Cardiac septum (tissue), 1 donor: ENCODE measurements at regions not wholly inside any gene's neighbourhood (a gene's known extent, or its start where the extent isn't known, plus 50 kb on each side); places are given as distances from the start of the nearest gene placed in this dataset.

Experiments
- DNase-seq: peaks from one replicate; pipeline ENCODE4 v3.0.0-alpha.2; 2020; ENCODE audit warnings: low spot score
- intact Hi-C: fragments of 100-400 bp; cut with DNase I; formaldehyde crosslinking; loops from one replicate; pipeline ENCODE4 v1.14.0; 2022
- donor health status: DM: no; HTN: no; CAD: no.

DNA sequence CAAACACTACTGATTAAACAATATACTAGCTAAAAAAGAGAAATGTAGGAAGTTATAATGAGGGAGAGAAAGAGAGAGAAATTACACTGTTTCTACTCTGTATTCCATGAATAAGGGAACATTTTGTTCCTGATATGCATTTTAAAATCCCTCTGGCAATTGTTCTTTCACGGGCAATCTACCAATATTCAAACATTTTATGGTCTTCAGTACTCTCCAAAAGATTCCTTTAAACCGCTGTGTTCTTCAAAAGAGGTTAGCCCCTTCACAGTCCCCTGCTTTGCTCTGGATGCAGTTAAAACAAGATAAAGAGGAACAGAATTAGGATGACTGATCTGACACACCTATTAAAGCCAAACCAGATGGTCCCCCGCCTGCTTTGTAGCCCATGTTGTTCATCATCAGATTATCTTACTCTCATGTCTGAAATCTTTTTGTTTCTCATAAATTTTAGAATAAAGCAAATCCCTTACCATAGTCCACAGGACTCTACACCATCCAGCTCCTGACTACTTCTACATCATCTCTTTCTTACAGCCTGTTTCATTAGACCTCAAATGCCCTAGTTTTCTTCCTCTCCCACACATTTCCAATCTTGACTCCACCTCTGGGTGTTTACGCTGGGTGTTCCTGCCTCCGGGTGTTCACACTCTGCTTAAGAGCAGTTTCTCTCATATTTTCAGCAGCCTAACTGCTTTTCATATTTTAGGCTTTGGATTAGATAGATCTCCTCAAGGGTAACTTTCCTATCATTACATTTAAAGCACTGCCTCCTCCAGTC, 399.7 kb downstream of the COL12A1 start:
- DNase-seq = no peak
- intact Hi-C loops = no loop called here

GRCh38 chr6:74798302-74798701, 407.6 kb downstream of the COL12A1 start:
- no peak for DNase-seq
- intact Hi-C loops = no loop called here

DNA sequence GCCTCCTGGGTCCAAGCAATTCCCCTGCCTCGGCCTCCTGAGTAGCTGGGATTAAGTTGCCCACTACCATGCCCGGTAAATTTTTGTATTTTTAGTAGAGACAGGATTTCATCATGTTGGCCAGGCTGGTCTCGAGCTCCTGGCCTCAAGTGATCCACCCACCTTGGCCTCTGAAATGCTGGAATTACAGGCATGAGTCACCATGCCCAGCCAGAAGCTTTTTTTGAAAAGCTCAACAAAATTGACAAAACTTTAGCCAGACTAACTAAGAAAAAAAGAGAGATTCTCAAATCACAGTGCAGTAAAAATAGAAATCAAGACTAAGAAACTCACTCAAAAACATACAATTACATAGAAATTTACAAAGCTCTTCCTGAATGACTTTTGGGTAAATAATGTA, 420.6 kb downstream of the COL12A1 start:
- DNase-seq = no peak
- intact Hi-C loops = no loop called here

DNA sequence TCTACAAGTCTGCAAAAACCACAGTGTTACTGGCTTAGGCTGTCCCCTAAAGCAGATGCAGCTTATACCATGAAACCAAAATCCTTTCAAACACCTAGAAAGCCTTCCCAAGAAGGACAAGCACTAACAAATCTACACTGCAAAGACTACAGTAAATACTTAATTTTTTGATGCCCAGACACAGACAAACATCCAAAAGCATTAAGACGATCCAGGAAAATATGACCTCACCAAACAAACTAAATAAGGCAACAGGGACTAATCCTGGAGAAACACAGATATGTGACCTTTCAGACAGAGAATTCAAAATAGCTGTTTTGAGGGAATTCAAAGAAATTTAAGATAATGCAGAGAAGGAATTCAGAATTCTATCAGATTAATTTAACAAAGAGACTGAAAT, 423.5 kb downstream of the COL12A1 start:
- DNase-seq = no peak
- intact Hi-C loops = no loop called here

DNA sequence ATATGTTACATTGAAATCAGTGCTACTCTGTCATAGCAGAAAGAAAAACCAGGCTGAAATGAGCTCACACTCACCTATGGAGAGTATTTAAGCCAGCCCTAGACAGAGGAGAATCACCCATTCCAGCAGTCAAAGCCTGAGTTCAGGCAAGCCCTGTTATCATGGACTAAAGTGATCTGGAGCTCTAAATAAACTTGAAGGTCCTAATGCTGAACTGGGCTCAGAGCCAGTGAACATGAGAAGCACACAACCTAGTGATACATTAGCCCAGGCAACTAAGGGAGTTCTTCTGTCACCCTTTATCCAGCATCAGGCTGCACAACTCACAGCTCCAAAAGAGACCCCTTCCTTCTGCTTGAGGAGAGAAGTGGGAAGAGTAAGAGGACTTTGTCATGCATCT, 425.0 kb downstream of the COL12A1 start:
- intact Hi-C loops = no loop called here
- DNase-seq = no peak

DNA sequence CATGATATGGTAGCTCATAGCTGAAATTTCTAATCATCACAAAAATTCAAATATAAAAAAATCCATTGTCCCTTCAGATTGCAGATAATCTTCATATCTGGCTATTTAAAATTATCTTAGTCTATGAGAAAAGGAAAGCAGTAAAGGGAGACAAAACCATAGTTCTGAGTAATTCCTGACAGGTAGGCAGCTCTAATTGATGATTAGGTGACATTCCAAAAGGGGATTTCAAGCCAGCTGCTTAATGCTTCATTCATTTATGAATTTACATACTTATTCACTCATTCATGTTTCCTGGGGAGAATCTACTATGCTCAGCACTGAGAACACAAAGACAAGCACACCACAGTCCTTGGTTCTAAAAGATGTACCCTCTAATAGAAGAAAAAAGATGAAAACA, 437.1 kb downstream of the COL12A1 start:
- DNase-seq = no peak
- intact Hi-C loops = loop anchor here (10.0 kb wide), 1 partner anchor 436 kb away; the partner anchor contains the start of gene COL12A1

GRCh38 chr6:74768120-74768519, 437.7 kb downstream of the COL12A1 start:
- intact Hi-C loops = loop anchor here (10.0 kb wide), 1 partner anchor 437 kb away; the partner anchor contains the start of gene COL12A1

DNA sequence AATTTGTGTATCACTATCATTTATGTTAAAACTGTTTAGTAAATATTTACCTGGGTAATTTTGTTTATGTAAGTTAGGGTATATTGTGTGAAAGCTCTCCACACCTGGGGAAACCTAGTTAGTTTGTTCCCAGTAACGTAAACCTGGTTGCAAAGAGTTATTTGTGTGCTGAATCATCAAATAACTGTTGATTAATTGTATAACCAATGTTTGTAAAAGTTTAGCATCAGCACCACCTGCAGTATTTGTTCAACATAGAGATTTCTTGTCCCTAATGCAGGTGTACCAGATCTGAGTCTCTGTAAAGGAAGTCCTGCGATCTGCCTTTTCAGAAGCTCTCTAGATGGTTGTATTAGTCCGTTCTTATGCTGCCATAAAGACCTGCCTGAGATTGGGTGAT, 440.4 kb downstream of the COL12A1 start:
- intact Hi-C loops = loop anchor here (10.0 kb wide), 1 partner anchor 439 kb away; the partner anchor contains the start of gene COL12A1
- DNase-seq = no peak

More at GRCh38 chr6:74768120-74768519, 437.7 kb downstream of the COL12A1 start:
- DNase-seq = no peak

DNA sequence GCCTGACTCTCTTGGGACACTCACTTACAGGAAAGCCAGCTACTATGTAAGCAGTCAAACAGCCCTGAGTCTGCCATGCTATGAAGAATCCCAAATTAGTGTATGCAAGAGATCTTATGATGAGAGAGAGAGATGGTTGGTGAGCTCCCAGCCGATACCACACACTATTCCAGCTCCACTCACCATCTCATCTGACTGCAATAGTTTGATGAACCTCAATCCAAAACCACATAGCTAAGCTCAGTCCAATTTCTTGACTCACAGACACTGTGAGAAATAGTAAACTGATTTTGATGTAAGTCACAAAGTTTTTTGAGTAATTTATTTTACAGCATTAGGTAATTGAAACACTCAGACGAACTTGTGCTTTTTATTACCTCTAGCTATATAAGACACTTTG, 441.4 kb downstream of the COL12A1 start:
- DNase-seq = no peak
- intact Hi-C loops = loop anchor here (10.0 kb wide), 1 partner anchor 440 kb away; the partner anchor contains the start of gene COL12A1

DNA sequence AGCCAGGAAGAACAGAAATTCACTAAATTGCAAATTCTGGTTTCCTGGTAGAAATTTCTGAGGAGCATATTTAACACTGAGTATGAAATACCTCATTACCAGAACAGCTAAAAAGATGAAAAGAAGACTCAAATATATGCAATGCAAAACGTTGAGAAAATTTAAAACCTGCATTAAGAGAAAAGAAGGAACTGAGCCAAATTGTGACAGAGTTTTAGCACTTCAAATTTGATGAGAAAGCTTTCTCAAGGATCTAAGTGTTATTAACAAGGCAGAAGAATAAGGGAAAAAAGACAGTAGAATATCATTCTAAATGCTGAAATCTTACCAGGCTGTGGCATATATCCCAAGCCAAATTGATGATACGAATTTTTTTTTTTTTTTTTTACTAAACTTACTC, 443.0 kb downstream of the COL12A1 start:
- no peak for DNase-seq
- intact Hi-C loops = loop anchor here (10.0 kb wide), 1 partner anchor 442 kb away; the partner anchor contains the start of gene COL12A1

DNA sequence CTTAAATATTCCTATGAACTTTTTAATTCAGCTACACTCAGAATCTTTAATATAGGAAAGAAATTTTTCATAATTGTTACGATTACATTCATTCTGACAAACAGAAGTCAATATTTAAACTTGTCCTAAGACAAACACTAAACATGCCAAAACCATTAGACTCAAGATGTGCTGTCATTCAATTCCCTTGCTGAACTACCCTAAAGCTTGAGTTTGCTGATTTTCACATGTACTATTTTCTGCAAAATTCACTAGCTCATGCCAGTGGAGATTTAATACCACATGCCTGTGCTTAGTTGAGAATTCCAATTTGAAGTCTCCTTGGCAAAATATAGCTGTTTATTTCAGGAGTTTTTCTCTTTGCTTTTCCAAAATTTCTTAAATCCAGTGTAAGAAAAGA, 448.0 kb downstream of the COL12A1 start:
- intact Hi-C loops = no loop called here
- no peak for DNase-seq

DNA sequence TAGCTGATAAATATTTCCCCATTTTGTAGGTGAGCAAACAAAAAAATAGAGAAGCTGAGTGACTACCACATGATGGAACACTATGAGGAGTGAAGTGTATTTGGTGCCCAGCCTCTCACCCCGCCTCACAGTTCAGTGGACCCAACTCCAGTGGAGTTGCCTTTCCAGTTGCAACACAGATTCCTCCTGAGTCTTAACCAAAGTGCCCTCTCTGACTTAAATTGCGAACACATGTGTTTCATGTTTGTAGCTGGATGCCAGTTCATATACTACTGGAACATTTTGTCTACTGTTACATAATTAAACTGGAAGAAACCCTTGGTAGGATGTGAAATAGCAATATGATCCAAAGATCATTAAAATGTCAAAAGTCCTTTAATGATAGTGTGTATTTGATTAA, 448.9 kb downstream of the COL12A1 start:
- no peak for DNase-seq
- intact Hi-C loops = no loop called here

DNA sequence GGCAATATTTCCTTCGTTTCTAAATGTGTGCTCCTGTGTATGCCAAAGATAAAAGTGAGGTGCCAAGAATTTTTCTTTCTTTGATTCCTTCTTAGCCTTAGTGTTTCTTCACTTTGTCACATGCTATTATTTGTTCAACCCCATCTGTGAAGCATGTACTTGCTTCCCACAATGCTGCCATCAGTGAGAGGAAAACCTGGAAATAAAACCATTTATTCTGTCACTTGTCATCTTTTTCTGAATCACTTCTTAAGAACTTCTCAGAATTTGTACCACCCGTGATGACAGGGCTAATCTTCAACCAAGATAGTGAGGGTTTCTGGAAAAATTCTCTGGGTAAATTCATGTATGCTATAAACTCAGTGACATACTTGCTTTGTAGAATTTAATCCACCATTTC, 450.1 kb downstream of the COL12A1 start:
- DNase-seq = no peak
- intact Hi-C loops = no loop called here

DNA sequence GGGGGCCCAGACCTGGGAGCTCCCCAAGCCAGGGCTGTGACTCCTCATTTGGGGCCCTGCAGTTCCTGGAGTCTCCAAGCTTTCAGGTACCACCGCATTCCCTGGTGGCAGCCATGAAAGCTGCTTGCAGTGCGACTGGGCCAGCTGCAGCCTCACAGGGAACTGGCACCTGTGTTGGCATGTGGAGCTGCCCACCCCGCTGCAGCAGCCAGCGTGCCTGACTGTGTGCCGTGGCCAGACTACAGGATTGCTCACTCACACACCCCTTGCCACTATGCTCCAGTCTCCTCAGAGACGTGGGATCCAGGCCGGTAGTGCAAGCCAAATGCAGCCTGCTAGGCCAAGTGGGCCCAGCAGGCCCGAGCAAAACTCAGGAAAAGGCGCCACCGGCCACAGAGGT, 450.7 kb downstream of the COL12A1 start:
- no peak for DNase-seq
- intact Hi-C loops = no loop called here

DNA sequence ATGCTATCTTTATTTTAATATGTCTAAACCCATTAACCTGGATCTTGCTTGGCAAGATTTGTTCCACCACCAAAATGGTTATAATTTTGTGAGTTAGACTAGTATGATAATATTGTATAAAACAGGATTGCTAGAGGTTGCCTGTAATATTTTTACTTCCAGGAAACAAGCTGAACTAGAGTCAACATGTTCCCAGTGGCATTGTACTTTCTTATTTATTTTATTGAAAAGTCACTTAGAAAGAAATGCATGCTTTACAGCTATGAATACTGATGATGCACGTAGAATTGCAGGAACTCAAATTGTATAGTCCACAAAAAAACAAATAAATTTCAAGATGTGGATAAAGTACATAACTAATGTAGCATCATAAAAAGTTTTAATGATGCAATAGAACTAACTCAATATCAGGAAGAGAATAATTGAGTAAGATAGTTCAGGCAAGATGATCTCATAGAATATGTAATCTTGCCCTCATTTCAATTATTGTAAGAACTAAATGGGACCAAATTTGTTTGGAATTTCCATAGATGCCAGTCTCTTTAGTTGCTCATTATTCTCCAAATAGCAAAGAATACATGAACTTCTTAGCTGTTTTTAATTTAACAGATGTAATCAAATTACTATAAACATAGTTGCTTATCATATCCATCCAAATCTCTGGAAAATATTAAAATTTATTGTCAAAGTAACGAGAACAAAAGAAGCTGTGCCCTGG, 451.8 kb downstream of the COL12A1 start:
- intact Hi-C loops = no loop called here
- DNase-seq = no peak

DNA sequence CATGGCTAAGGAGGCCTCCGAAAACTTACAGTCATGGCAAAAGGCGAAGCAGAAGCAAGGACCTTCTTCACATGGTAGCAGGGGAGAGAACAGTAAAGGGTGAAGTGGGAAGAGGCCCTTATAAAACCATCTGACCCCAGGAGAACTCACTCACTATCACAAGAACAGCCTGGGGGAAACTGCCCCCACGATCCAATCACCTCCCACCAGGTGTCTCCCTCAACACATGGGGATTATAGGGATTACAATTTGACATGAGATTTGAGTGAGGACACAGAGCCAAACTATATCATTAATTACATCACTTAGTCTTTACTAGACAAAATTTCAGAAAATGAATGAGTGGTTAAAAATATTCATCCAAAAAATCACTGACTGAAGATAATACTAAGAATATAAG, 453.6 kb downstream of the COL12A1 start:
- no peak for DNase-seq
- intact Hi-C loops = no loop called here

DNA sequence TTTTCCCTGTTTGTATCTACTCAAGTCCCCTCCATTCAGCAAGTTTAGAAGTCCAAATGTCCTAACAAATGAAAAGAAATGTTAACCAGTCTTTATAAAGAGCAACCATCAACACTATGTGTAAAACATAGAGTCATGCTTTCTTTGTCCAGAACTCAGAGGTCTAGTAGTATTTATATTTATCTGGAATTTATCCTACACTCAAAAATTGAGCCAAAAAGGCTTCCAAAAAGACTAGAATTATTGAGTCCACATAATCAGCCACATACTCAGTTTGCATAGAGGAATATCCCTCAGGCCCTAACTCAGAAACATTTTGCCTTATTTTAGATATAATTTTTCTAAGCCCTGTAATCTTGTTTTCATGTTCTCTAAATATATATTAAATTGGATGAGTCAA, 455.0 kb downstream of the COL12A1 start:
- no peak for DNase-seq
- intact Hi-C loops = no loop called here

- DNase-seq = no peak
- intact Hi-C loops = no loop called here
Observed at GRCh38 chr6:74749211-74750147, 456.4 kb downstream of the COL12A1 start.

DNA sequence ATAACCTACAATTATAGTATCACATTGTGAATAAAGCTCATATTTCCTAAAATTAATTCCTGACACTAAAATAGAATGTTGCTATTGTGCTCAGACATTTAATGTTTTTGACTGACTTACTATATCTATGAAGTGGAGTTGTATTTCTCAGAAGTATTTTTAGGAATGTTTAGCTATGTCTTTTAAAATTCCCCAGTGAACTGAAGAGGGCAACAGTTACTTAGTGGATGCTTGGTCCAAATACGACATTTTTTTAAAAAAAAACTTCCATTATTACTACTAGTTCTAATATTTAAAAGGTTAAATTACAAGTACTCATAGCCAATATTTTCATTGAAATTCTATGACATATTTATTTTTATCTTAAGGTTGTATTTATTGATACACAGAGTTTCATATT, 460.2 kb downstream of the COL12A1 start:
- DNase-seq = no peak
- intact Hi-C loops = no loop called here
